ENCODE measurements at regions not wholly inside any gene's neighbourhood (a gene's known extent, or its start where the extent isn't known, plus 50 kb on each side); places are given as distances from the start of the nearest gene placed in this dataset.
"Not testable (repeated sequence)": the region's sequence is repeated elsewhere in the genome, so short reads cannot be mapped to it uniquely, and the experiment has no call there.

GRCh38 chrX:37509349-37509748 lies 62.1 kb upstream of the LANCL3 start:
- H3K27ac ChIP-seq (ENCODE audit: low read length): no peak overlapping the region
- no CpG with 5 or more reads among the region's 4 CpGs for WGBS (ENCODE audit: insufficient coverage, low lambda C conversion rate)
- no peaks in the 10 kb centered on the region for H3K27me3 ChIP-seq (ENCODE audit: control insufficient read depth, insufficient read depth, low read length)
- no peaks in the 10 kb centered on the region for H3K4me1 ChIP-seq (ENCODE audit: control insufficient read depth, insufficient read depth, low read length)
- no peak overlapping the region for H3K4me3 ChIP-seq (ENCODE audit: low read length)
- peaks cover 7% of the 10 kb centered on the region for H3K9me3 ChIP-seq (ENCODE audit: control insufficient read depth, low read depth, low read length)
- H3K36me3 ChIP-seq (ENCODE audit: control insufficient read depth, insufficient read depth, low read length): no peaks in the 10 kb centered on the region
- peak in 1 of 2 donors; percentile 4 for DNase-seq

- WGBS (ENCODE audit: insufficient coverage, low lambda C conversion rate): no CpG with 5 or more reads among the region's 1 CpG
- not testable (repeated sequence) for H3K36me3 ChIP-seq (ENCODE audit: control insufficient read depth, insufficient read depth, low read length); DNase-seq; H3K27ac ChIP-seq (ENCODE audit: low read length); H3K4me1 ChIP-seq (ENCODE audit: control insufficient read depth, insufficient read depth, low read length); H3K4me3 ChIP-seq (ENCODE audit: low read length); H3K27me3 ChIP-seq (ENCODE audit: control insufficient read depth, insufficient read depth, low read length); H3K9me3 ChIP-seq (ENCODE audit: control insufficient read depth, low read depth, low read length)
Observed at GRCh38 chrX:37516512-37516911, 54.9 kb upstream of the LANCL3 start.

- WGBS (ENCODE audit: insufficient coverage, low lambda C conversion rate): no CpG with 5 or more reads among the region's 4 CpGs
- not testable (repeated sequence) for DNase-seq; H3K27me3 ChIP-seq (ENCODE audit: control insufficient read depth, insufficient read depth, low read length); H3K36me3 ChIP-seq (ENCODE audit: control insufficient read depth, insufficient read depth, low read length); H3K9me3 ChIP-seq (ENCODE audit: control insufficient read depth, low read depth, low read length); H3K4me1 ChIP-seq (ENCODE audit: control insufficient read depth, insufficient read depth, low read length); H3K27ac ChIP-seq (ENCODE audit: low read length); H3K4me3 ChIP-seq (ENCODE audit: low read length)
Observed at GRCh38 chrX:37519261-37519660, 52.2 kb upstream of the LANCL3 start.

- no CpG with 5 or more reads among the region's 4 CpGs for WGBS (ENCODE audit: insufficient coverage, low lambda C conversion rate)
- not testable (repeated sequence) for H3K4me3 ChIP-seq (ENCODE audit: low read length); H3K27me3 ChIP-seq (ENCODE audit: control insufficient read depth, insufficient read depth, low read length); H3K36me3 ChIP-seq (ENCODE audit: control insufficient read depth, insufficient read depth, low read length); DNase-seq; H3K9me3 ChIP-seq (ENCODE audit: control insufficient read depth, low read depth, low read length); H3K4me1 ChIP-seq (ENCODE audit: control insufficient read depth, insufficient read depth, low read length); H3K27ac ChIP-seq (ENCODE audit: low read length)
Observed at GRCh38 chrX:37520860-37521450, 50.5 kb upstream of the LANCL3 start.

Measured in large intestine (tissue), 3 donors.